ENCODE measurements at regions not wholly inside any gene's neighbourhood (a gene's known extent, or its start where the extent isn't known, plus 50 kb on each side); places are given as distances from the start of the nearest gene placed in this dataset.

DNA sequence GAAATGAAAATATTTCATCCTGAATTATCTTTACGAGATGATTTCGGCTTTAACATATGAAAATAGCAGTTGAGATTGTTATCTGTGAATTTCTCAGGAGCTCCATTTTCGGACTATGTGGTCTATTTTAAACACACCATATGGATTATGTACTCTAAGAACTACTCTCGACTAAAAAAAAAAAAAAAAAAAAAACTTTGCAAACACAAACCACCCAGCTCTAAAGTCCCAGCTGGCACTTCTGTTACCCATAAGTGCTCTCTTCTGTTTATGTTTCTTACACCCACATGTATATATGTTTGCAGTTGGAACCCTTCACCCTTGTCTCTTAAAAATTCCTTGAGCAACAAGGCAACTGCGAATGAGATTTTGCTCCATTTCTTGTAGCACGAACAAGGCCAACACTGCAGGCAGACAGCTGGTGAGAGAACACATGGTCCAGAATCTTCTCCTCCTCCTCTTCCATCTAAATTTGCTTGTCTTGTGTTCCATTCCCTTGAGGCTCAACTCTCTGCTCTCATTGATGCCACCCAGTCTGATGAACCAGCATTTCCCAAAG is 172.7 kb upstream of the HCCS start:
- Histone ChIP-seq H3K36me3 (ENCODE audit: control insufficient read depth, low read length) (no peaks in the 10 kb centered on the region), H4K20me1 (ENCODE audit: control insufficient read depth, insufficient read depth, low read depth, low read length) (no peaks in the 10 kb centered on the region), H3K4me1 (ENCODE audit: control insufficient read depth, low read length) (no peaks in the 10 kb centered on the region), H3K79me2 (ENCODE audit: control insufficient read depth, low read length) (no peaks in the 10 kb centered on the region), H3K27ac (ENCODE audit: low read depth, low read length) (no peak overlapping the region), H3F3A (ENCODE audit: control insufficient read depth, insufficient read depth) (no peaks in the 10 kb centered on the region), H3K4me3 (ENCODE audit: low read length) (no peak overlapping the region), H3K4me2 (ENCODE audit: low read length) (no peak overlapping the region), H3K27me3 (ENCODE audit: control insufficient read depth, low read length) (no peaks in the 10 kb centered on the region), H3K9me2 (replicated peaks; ENCODE audit: control insufficient read depth, low read length) (no peaks in the 10 kb centered on the region), H3K9me3 (ENCODE audit: control insufficient read depth, insufficient read depth, low read length) (no peaks in the 10 kb centered on the region)
- TF ChIP-seq, protein P1, sequence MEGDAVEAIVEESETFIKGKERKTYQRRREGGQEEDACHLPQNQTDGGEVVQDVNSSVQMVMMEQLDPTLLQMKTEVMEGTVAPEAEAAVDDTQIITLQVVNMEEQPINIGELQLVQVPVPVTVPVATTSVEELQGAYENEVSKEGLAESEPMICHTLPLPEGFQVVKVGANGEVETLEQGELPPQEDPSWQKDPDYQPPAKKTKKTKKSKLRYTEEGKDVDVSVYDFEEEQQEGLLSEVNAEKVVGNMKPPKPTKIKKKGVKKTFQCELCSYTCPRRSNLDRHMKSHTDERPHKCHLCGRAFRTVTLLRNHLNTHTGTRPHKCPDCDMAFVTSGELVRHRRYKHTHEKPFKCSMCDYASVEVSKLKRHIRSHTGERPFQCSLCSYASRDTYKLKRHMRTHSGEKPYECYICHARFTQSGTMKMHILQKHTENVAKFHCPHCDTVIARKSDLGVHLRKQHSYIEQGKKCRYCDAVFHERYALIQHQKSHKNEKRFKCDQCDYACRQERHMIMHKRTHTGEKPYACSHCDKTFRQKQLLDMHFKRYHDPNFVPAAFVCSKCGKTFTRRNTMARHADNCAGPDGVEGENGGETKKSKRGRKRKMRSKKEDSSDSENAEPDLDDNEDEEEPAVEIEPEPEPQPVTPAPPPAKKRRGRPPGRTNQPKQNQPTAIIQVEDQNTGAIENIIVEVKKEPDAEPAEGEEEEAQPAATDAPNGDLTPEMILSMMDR (IDR thresholded peaks at IDR 0.05; ENCODE audit: low read depth, low read length, poor library complexity, severe bottlenecking): no peak
- no peak for TF ChIP-seq EZH2phosphoT487 (IDR thresholded peaks at IDR 0.05; ENCODE audit: borderline replicate concordance, low read length)

DNA sequence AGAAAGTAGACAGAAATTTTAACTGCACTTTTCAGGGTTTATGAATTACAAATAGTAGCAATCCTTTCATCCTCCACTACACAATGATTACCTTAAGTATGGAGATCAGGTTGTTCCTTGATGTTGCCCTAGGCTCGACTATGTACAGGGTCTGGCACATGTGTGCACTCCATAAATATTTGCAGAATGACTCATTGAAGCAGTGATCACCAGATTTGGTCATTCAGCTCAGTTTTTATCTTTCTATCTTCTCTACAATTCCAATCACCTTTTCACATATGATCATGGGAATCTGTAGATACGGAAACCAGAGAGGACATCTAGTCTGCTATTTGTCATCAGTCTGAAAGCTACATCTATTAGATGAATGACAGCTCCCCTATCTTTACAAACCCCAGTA is 171.7 kb upstream of the HCCS start:
- Histone ChIP-seq H3K9me3 (ENCODE audit: control insufficient read depth, insufficient read depth, low read length) (no peaks in the 10 kb centered on the region), H3K27me3 (ENCODE audit: control insufficient read depth, low read length) (no peaks in the 10 kb centered on the region), H3K9me2 (replicated peaks; ENCODE audit: control insufficient read depth, low read length) (no peaks in the 10 kb centered on the region), H3K4me1 (ENCODE audit: control insufficient read depth, low read length) (no peaks in the 10 kb centered on the region), H3K79me2 (ENCODE audit: control insufficient read depth, low read length) (no peaks in the 10 kb centered on the region), H4K20me1 (ENCODE audit: control insufficient read depth, insufficient read depth, low read depth, low read length) (no peaks in the 10 kb centered on the region), H3F3A (ENCODE audit: control insufficient read depth, insufficient read depth) (no peaks in the 10 kb centered on the region), H3K4me2 (ENCODE audit: low read length) (no peak overlapping the region), H3K36me3 (ENCODE audit: control insufficient read depth, low read length) (no peaks in the 10 kb centered on the region), H3K27ac (ENCODE audit: low read depth, low read length) (no peak overlapping the region), H3K4me3 (ENCODE audit: low read length) (no peak overlapping the region)
- no peak for TF ChIP-seq EZH2phosphoT487 (IDR thresholded peaks at IDR 0.05; ENCODE audit: borderline replicate concordance, low read length)
- TF ChIP-seq, protein P1 (IDR thresholded peaks at IDR 0.05; ENCODE audit: low read depth, low read length, poor library complexity, severe bottlenecking): no peak

DNA sequence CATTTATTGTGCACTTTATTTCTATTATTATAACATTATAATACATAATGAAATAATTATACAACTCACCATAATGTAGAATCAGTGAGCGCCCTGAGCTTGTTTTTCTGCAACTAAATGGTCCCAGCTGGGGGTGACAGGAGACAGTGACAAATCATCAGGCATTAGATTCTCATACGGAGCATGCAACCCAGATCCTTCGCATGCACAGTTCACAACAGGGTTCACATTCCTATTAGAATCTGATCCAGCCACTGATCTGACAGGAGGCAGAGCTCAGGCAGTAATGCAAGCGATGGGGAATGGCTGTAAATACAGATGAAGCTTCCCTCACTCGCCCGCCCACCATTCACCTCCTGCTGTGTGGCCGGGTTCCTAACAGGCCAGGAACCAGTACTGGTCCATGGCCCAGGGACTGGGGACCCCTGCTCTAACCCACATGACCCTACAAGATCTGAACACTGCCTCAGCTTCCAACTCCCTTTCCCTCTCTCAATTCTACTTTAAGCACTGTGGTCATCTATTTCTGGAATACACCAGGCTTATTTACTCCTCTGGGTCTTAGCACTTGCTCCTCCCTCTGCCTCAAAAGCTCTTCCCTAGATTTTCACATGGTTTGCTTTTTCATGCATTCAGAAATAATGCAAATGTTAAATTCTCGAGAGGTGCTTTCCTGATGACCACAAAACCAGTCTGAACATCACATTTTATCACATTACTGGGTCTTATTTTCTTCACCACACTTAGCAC is 166.8 kb upstream of the HCCS start:
- no peaks in the 10 kb centered on the region for H3K27me3 ChIP-seq (ENCODE audit: control insufficient read depth, low read length)

More for the DNA sequence above, 166.8 kb upstream of the HCCS start:
- TF ChIP-seq, protein P1 (IDR thresholded peaks at IDR 0.05; ENCODE audit: low read depth, low read length, poor library complexity, severe bottlenecking): no peak
- no peak for TF ChIP-seq EZH2phosphoT487 (IDR thresholded peaks at IDR 0.05; ENCODE audit: borderline replicate concordance, low read length)
- no peak overlapping the region for H3K27ac ChIP-seq (ENCODE audit: low read depth, low read length)
- no peaks in the 10 kb centered on the region for H3K9me3 ChIP-seq (ENCODE audit: control insufficient read depth, insufficient read depth, low read length)
- no peaks in the 10 kb centered on the region for H3K9me2 ChIP-seq (replicated peaks; ENCODE audit: control insufficient read depth, low read length)
- no peaks in the 10 kb centered on the region for H4K20me1 ChIP-seq (ENCODE audit: control insufficient read depth, insufficient read depth, low read depth, low read length)
- H3K36me3 ChIP-seq (ENCODE audit: control insufficient read depth, low read length): no peaks in the 10 kb centered on the region
- H3F3A ChIP-seq (ENCODE audit: control insufficient read depth, insufficient read depth): no peaks in the 10 kb centered on the region
- no peak overlapping the region for H3K4me2 ChIP-seq (ENCODE audit: low read length)
- H3K4me3 ChIP-seq (ENCODE audit: low read length): no peak overlapping the region
- H3K4me1 ChIP-seq (ENCODE audit: control insufficient read depth, low read length): no peaks in the 10 kb centered on the region
- no peaks in the 10 kb centered on the region for H3K79me2 ChIP-seq (ENCODE audit: control insufficient read depth, low read length)

Measured in DOHH2 (cell line).